ENCODE measurements at regions not wholly inside any gene's neighbourhood (a gene's known extent, or its start where the extent isn't known, plus 50 kb on each side); places are given as distances from the start of the nearest gene placed in this dataset.

DNA sequence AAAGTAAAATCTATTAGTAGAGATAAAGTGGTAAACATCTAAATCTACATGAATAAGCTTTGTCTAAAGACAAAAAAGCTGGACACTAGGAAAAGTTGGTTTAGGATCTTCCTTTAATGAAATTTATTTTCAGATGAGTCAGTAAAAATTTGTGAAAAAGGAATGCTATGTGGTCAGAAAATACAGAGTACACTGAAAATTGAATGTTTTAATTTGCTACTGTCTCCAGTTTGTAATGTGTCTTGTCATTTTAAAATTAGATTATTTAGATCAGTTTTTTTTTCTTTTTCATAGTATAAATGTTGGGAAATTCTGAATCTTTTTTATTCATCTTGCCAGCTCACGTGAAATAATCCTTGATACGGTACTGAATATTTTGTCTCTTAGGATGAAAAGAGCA is 56.9 kb downstream of the SLITRK6 start:
- DNase-seq, result no peak

DNA sequence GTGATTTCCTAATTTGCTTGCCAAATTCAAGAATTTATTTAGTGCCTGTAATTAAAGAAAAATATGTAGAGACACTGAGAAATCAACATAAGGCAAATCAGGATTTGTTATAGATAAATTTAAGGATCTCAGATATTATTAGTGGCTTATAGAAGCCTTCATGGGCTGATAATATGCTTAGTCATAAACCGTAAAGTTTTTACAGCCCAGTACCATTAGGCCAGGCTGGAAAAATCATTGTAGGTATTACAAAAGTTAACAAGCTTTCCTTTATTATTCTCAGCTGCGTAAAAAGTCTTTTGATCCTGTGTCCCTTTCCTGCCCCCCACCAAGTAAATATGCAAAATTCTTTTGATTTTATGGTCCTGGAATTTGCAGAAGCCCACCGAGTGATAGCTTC is 58.2 kb downstream of the SLITRK6 start:
- no peak for DNase-seq

DNA sequence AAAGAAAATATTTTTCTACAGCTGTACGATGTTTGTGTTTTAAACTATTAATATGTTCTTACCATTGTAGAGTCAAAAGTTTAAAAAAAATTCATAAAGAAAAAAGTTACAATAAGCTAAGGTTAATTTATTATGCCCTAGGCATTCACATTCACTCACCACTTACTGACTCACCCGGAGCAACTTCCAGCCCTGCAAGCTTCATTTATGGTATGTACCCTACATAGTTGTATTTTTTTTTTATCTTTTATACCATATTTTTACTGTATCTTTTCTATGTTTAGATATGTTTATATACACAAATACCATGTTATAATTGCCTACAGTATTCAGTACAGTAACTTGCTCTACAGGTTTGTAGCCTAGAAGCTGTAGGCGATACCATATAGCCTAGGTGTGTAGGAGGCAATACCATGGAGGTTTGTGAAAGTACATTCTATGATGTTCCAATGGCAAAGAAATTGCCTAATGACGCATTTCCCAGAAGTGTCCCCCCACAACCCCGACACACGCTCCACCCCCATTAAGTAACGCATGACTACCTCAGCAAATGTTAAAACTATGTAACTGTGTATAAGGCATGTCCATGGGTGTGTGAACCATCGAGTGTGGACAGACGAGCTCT is 60.4 kb downstream of the SLITRK6 start:
- no peak for DNase-seq

DNA sequence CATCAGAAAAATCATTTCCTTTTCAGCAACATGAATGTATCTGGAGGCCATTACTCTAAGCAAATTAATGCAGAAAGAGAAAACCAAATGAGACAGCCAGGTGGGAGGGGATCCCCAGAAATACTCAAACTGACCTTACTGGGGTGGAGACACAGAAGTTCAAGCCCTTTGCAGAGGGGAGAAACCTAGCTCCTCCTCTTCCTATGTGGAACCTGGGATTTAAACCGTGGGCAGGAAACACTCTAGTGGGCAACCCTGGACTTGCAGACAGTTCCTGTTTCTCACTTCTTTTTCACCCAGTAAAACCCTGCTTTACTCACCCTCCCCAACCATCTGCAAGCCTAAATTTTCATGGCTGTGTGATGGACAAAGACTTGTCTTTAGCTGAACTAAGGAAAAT is 61.3 kb downstream of the SLITRK6 start:
- DNase-seq, result no peak

DNA sequence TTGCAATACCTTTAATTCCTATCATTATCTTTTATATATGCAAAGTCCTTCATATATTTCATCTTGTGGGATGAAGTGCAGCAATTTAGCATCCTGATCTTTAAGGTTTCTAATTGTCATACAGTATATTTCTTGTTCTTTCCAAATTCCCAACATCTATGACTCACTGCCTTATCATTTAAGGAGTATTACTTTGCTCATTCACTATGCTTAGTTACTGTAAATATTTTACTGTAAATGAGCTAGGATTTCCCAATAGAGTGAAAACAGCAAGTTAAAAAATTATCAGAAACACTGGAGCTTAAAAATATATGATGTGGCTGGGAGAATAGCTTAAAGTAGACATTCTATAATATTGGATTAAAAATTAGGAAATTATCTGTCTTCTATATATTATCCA is 69.9 kb downstream of the SLITRK6 start:
- no peak for DNase-seq

DNA sequence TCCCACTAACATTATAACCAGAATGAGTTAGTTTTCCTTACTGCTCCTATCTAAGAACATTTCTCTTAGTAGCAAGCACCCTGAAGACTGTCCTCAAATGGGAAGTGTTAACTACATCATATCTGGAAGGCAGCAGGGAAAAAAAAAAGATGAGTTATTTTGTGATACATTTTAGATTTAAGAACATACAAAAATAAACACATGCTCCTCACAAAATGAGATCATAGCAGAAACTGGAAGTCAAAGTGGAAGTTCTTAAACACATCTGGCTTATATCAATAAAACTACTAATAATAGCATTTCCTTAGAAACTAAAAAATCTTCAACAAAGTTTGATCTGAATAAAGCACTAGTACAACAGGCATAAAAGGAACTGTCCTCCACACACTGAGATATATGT is 70.4 kb downstream of the SLITRK6 start:
- no peak for DNase-seq

DNA sequence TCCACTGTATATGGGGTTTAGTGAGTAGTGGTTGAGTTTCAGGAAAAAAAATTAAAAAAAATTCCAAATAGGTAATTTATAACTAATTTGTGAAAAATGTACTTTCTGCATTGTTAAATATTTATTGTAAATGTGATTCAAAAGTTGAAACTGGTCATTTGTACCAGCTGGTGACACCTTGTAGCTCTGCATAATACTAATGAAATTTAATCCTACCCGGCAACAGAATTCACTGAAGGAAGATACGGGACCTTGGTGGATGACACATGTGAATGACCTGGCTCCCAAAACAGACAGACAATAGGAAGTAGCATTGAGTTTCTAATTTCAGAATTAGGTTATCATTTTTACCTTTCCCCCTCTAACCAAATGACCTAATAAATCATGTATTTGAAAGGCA is 73.8 kb downstream of the SLITRK6 start:
- no peak for DNase-seq

DNA sequence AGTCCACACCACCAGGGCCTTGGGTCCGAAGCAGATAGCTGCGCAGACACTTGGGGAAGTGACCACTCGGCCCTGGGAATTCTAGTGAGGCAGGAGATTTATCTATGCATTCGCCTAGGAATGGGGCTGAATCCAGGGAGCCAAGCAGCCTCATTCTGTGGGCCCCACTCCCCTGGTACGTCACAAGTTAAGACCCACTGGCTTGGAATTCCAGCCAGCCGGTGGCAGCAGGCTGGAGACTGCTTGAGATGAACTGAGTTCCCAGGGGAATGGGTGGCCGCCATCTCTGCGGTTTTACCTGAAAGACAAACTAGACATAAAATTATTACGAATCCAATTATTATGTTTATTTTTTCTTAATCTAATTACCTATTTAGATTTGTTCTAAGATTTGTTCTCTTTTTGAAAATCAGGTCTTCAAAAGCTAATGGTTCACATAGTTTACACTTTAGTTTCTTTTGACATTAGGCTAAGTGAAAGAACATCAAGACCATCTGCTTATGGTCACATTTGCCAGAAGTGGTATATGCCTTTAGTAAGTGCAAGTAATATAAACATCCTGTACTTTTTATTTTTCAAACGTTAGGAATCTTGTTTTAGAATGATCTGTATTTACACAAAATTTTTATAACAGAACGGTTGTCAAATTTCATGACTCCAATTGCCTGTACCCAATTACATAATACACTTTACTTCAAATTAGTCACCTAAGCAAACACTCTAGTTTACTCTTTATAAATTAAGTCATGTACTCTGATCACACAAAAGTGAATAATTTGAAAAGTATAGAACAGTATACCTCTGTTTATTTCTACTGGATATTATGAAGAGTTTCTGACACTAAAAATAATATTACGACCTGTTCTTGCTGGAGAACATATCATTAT is 74.4 kb downstream of the SLITRK6 start:
- no peak for DNase-seq

DNA sequence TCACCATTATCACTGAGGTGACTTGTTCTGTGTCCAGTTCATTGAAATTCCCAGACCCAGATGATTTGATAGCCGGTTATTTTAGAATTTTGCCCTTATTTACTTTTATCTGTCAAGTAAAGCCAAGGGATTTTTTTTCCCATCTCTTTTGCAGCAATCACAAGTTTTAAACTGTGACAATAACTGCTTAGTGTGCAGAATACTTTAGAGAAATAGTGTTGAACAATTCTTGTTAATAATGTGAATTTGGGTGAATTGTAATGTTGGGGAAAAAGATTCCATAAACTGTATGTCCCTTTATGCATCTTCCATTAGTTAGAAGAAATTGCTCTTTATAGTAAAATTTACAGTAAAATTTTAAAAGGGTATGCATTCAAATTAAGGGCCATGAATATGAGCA is 79.5 kb downstream of the SLITRK6 start:
- no peak for DNase-seq

DNA sequence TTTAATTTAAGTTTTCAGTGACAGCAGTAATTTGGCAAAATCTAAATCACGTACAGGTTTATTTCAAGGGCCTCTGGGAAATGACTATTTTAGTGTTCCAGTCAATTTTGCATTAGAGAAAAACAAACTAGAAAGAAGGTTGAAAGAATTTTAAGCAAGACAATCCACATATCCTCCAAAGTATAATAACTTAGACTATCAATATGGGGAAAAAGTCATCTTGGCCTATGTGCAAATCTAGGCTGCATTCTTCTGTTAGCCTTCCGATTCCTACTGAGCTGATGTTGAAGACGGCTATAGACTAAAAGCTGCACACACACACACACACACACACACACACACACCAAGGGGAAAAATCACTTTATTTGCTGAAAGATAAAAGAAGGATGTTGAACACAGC is 81.3 kb downstream of the SLITRK6 start:
- no peak for DNase-seq

DNA sequence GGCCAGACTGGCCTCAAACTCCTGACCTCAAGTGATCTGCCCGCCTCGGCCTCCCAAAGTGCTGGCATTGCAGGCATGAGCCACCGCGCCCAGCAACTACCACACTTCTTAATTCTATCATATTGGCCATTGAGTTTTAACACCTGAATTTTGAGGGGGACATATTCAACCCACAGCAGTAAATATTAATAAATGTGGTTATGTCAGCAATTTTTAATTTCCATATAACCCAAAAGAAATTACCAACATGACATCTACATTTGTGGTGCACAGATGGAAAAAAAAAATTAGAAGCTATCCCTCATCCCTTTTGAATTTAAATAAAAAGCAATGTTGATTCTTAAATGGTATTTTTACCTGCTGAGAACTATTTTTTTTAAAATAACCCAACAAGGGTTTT is 88.7 kb downstream of the SLITRK6 start:
- no peak for DNase-seq

DNA sequence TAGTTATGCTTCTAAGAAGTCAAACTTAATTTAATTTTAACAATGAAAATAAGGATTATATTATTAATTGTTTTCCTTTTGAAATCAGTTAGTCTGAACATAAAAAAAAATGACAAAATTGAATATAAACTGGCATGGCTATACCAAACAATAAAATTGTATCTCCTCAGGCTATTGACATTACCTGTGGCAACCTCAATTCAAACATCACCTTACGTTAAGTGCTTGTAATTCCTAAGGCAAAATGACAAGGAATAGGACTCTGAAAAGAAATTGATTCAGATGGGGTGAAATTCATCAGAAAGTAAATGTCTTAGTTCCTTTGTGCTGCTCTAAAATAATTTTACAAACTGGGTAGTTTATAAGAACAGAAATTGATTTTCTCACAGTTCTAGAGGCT is 89.5 kb downstream of the SLITRK6 start:
- no peak for DNase-seq

DNA sequence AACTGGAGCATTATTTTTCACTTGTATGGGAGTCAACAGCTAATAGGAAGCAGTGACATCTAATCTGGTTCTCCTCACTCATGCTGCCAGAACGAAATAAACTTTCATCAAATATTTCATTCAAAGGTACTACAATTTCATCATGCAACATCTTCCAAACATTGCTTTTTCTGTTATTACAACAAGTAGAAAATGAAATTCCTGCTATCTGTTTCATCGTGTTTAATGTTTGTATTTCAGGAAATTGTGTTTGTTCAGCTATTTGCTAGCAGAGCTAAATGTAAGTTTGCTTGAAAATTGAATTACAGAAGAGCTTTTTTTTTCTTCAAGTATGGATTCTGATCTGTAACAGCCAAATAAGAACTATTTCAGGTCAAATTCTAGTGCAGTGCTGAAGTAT is 90.1 kb downstream of the SLITRK6 start:
- no peak for DNase-seq

DNA sequence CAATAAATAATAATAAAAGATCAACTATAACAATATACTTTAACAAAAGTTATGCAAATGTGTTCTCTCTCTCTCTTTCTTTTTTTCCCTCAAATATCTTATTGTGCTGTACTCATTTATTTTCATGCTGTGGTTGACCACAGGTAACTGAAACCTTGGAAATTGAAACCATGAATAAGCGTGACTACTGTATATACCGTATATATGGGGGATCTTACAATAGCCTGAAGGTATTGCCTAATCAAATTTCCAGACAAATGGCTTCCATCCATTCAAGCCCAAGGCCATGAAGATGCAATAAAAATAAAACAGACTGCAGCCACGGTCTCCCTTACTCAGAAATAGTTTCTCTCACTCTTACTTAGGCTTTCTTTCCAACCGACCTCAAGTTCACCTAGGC is 98.3 kb downstream of the SLITRK6 start:
- no peak for DNase-seq

DNA sequence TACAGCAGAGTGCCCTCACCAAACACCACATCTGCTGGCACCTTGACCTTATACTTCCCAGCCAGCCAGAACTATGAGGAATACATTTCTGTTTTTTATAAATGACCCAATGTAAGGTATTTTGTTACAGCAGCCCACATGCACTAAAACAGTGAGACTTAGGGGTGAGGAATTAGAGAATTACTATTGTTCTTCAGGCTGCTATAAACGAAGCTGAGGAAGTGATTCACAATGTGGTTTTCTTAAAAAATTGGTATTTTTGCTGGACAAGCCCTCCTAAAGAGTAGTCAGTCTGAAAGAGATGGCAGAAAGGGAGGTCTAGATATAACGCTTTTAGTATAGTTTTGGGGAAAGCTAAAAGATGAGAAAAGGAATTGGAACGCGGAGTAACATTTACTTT is 101.0 kb downstream of the SLITRK6 start:
- DNase-seq, result no peak

DNA sequence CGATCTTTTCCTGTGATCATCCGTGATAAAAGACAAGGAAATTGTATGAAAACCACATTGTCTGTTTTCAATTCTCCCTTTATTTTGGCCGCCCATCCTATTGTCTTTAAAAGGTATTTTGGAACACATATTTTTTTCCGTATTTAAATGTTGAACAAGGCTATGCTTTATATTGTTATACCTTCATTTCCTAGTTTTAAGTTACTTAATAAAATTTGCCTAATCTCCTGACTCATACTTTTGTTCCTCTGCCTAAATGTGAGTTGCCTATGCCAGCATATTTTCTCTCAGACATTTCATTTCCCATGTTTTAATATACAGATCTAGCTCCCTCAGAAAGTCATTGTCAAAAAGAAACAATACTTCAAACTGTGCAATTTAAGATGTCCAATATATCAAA is 104.2 kb downstream of the SLITRK6 start:
- DNase-seq, result no peak

DNA sequence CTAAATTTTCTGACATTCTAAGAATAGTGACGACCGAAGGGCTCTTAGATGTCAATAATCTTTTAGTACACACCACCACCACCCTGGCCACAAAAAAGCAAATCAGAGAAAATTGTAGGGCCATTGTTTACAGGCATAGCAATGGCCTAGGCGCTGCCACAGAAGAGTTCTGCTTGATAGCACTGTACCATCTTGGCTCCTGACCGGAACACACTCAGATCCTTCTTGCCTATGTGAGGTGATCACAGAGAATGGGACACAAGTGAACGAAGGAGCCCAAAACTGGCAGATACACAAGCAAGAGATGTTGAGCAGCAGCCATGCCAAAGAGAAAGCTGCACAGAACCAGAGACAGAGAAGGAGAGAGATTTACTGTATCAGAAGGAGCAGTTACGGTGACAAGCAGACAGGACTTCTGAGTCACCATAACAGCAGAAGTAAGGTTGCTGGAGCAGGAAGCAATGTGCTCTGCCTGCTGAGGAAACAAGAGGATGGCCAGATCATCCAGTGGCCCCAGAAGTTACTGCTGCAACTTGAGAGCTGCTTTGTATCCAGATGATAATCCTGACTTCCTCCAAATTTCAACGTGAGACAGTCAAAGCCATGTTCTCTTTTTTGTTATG is 105.2 kb downstream of the SLITRK6 start:
- DNase-seq, result no peak

DNA sequence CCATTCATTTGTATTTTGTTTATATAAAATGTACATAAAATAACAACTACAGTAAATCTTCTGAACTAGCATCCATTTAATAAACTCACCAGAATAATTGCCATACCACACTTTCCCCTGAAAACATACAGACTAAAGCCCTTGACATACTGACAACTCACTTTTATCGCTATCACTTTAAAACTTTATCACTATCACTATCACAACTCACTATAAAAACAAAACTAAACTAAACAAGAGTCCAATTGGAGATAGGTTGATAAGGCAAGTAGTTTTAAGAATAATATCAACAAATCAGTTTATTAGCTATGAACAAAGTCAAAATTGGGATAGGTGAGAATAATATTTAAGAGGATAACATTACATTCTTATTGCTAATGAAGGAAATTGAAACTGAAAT is 108.9 kb downstream of the SLITRK6 start:
- no peak for DNase-seq

DNA sequence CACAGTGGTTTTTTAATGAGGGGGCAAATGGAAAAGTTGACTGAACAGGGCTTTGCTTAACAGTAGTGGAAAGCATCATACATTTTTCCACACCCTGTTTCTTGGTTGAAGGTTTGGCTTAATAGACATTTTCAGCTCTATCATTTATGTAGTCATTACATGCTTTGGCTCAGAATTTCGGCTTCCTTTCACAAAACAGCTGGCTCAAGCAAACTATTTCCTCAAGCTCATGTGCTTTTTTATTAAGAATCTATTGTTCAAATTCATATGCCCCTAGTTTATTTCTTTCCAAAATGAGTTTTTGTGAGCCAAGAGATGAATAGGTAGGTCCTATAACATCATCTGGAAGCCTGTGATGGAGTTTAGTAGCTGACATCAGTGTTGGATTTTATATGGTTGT is 113.8 kb downstream of the SLITRK6 start:
- DNase-seq, result no peak

DNA sequence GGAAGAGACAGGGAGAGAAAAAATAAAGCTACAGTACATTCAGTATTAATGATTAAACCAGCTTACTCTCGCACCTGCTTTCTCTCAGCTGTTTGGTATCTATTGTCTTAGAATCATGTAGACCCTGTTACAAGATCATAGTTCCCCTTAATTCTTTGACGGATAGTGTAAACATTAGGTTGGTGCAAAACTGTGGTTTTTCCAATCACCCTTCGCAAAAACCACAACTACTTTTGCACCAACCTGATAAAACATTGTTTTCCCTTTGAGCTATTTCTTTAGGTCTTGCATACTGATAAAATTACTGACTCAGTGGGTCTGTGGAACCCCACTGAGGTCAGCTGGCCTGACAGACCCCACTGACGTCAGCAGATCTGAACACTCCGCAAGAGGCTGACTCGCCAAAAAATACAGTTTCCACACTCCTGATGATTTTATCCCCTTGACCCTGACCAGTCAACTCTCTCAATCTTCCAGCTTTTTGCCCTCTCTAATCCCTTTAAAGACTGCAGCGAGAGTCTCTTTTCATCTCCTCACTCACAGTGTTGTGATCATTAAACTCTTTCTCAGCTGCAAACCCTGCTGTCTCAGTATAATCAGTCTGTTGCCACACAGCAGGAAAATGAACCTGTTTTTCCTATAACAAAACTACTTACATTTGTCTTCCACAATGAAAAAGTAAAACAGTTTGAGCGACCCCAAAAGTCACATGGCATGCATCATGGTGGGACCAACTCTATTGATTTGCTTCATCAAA is 123.9 kb downstream of the SLITRK6 start:
- DNase-seq, result no peak

DNA sequence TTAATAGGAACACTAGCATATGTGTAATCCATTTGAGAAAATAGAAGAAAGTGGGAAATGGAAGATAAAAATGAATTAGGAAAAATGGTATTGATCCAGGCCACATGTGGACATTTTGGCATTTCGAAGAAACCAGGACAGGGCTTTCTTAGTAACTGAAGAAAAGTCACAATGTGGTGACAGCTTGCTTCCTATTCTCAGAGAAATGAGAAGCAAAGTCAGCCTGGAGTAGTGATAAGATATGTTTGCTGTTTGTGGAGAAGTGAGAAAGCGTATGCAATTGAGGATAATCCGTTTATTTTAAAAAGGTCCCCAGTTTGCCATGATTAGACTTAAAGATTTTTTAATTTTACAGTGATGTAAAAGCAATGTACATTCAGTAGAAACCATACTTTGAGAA is 127.9 kb downstream of the SLITRK6 start:
- DNase-seq, result no peak

DNA sequence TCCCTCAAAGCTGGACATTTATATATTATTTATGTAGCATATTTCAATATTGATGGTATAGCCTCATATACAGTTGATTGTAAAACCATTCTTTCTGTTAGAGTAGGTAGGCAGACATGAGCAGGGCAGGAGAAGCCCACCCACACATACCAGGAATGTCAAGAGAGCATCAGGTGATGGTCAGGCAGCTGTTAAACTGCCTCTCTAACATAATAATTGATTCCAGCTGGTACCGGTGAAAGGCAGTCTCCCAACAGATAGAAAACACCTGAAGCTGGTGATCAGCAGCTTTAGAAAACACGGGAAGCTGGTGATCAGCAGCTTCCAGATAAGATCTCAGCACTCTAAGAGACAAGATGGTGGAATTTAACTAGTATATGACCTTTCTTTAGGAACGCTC is 132.9 kb downstream of the SLITRK6 start:
- DNase-seq, result no peak

DNA sequence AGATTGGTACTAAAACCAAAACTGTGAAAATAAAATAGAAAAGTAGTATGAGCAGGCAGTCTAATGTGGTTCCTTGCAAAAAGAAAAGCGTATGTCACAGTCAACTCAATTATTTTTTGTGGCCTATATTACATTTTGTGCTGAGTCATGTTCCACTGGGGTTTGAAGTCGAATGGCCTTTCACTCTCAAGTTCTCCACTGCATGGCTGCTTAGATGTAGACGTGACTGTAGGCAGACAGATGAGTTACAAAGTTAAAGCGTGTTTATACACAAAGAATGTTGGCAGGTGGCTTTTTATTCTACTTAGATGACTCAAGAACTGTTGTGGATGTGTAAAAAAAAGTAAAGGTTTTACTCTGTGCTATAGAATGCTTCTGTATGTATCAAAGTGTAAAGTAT is 133.9 kb downstream of the SLITRK6 start:
- DNase-seq, result no peak

All from T-helper 1 cell (primary cell).